Cerebellar cortex (tissue), 1 donor: ENCODE measurements at regions not wholly inside any gene's neighbourhood (a gene's known extent, or its start where the extent isn't known, plus 50 kb on each side); places are given as distances from the start of the nearest gene placed in this dataset.
"Not testable (repeated sequence)": the region's sequence is repeated elsewhere in the genome, so short reads cannot be mapped to it uniquely, and the experiment has no call there.

Experiments used
- DNase-seq: peaks from one replicate; pipeline ENCODE4 v3.0.0-alpha.2; 2015; ENCODE audit warnings: low spot score

DNA sequence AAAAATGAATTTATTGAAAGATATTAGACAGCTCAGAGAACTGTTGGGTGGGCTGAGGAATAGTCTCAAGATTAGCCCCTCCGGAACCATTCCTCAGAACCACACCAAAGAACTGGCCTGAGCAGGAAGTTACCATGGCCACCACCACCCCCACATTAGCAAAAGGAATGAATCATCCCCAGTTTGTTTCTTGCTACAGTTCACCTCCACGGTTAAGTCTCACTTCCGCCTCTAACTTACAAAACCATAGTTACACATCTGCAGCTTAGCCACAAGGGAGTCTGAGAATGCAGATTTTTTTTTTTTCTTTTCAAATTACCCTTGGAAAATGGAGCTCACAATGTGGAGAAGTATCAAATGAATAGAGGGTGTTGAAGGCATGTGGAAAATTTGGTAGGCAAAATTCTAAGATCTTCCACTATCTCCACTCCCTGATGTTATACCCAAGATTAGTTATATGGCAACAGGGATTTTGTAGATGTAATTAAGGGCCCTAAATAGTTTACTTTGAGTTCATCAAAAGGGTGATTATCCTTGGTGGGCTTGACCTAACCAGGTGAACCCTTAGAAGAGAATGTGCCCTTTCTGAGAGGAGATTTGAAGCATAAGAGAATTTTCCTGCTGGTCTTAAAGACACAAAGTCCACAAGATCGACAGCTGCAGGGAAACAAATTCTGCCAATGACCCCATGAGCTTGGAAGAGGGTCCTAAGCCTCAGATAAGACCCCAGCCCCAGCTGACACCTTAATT is 129.8 kb upstream of the KRR1 start:
- no peak for DNase-seq

DNA sequence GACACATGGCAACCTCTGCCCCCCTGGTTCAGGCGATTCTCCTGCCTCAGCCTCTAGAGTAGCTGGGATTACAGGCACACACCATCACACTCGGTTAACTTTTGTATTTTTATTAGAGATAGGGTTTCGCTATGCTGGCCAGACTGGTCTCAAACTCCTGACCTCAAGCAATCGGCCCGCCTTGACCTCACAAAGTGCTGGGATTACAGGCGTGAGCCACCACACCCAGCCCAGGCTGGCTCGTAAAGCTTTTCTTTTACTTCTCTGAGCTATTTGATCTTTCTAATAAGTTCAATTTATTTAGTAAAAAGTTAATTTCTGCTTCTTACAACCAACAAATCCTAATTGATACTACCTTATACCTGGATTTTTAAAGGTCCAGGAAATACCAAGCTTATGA is 127.4 kb upstream of the KRR1 start:
- no peak for DNase-seq

DNA sequence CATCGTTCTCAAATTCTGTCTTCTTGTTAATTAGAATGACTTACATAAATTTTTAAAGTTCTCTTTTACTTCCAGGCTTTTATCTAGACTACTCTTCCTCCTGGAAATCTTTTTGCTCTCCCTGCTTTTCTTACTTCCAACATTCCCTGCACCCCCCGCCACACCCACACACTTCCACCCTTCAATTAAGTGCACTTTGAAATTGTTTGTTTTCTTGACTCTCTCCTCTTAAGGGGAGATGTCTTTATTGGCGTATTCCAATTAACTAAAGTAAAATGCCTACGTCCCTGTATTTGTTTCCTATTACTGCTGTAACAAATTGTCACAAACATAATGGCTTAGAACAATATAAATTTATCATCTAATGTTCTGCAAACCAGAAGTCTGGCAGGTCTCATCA is 125.2 kb upstream of the KRR1 start:
- DNase-seq, result no peak

DNA sequence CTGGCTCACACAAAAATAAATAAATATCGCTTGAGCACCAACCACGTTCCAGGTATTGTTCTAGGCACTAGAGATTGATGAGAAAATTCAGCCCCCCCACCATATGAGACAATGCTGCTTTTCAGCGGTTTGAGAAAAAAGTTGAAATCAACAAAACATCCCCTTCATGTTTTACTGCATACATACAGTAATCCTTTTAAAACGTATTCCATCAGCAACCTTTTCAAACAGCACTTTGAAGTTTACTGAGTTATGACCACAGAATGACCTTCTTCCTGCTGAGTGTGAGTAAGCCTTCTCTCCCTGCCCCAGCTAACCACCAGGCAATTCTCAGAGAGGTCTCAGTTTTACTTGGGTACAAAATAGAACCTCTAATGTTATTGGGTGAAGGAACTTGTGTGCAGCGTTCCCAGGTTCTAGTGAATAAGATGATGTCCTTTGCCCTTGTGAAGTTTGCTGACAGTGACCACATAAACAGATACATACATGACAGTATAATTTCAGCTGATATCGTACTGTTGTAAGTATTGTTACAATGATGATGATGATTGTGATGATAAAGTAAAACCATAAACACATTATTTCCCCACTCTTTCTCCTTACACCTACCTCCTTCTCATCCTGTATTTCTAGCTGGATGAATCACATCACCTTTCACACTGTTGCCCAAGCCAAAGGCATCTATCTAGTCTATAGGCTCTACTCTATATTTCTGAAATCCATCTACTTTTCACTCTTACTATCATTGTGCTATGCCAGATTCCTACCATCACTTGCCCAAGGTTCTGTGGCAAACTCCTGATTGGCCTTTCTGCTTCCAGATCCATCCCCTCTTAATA is 124.4 kb upstream of the KRR1 start:
- DNase-seq, result no peak

DNA sequence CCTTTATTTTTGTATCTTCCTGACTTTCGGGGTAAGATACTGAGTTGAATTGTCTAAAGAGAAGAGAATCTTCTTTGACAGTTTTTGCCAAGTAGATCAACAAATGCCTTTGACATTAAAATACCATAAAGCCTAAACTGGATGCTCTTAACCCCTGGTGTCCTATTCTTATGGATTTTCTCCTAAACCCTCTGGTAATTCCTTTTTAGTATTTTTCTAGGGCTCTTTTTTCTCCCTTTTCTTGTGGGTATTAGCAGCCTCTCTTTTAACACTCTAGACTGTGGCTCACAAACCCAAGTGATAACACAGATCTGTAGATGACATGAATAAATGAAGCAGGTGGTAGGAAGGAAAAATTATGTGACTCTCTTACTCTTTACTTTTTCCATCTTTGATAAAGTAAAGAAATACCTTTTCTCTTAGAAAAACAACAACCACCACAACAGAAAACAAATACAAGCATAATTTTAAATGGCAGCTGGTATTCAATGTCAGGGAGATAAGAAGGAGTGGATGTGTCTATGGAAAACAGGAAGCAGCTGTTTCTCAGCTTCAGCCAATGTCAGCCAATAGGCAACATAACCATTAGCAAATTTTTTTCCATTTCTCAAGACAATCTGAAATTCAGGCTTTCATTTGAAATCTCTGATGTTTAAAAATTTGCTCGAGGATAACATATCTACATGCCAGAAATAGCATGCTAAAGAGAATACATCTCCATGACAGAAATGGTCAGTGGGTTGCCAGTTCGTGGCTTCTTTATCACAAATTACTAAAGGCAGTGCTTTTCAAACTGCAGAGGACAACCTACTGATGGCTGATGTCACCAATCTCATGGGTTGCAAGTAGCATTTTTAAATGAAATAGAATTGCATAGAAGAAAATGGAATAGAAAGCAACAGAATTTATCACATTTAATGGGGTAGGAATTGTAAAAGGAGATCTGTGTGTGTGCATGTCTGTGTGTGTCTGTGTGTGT is 123.1 kb upstream of the KRR1 start:
- DNase-seq, result no peak

DNA sequence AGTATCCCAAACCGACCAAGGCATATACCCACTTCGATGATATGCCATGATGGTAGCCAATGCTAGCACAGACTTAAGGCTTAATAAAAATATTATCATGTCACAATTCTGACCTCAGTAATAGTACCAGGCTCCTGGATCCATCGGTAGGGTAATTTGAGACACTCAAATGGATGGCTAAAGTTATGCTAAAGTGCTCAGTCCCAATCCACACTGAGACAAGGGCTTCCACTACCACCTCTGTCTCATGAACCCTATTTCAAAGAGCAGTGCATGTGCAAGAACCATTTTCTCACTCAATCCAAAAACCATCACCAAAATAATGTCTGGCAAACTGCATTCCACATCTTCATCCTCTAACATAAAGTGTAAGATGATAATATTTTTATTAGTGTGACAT is 122.4 kb upstream of the KRR1 start:
- DNase-seq, result no peak

DNA sequence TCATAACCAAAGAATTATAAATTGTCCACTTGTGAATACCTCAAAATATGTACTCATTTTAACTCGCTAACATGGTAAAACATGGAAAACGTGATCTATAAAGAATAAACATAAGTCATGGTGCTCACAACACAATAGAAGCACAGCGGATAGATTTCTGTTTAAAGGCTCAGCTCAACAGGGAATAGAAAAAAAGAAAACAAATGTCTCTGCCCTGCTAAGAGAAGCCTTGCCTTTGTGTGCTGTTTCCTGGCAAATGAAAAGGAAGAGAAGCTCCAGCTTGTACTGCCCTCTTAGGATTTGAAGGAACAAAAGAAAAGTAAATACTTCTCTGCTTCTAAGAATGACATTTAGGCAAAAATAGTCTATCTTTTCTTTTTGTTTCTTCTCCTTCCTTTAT is 121.0 kb upstream of the KRR1 start:
- DNase-seq, result no peak

DNA sequence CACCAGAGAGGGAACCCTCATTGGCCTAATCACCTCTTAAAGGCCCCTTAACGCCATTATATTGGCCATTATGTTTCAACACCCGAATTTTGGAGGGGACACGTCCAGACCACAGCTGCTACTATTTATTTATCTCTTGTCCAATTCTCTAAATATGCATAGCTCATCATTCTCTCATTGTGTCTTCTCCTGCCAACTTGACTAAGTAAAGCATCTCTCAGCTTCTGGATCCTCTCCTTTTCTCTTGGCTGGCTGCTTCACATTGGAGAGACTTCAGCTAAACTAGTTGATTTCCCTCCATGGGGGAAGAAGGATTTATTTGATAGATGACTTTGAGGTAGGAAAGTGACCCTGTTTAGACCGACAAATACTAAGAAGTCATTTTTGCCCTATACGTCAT is 120.4 kb upstream of the KRR1 start:
- DNase-seq, result no peak

DNA sequence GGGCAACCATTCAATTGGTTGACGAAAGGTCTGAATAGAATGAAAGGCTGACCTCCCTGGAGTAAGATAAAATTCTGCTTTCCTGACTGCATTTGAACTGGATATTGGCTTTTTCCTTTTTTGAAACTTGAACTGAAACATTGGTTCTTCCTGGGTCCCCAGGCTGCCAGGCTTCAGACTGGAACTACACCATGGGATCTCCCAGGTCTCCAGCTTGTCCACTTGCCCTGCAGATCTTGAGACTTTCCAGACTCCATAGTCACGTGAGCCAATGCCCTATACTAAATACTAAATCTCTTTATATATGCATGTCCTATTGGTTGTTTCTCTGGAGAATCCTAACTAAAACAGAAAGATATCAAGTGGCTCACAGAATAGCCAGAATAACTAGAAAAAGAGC is 118.7 kb upstream of the KRR1 start:
- no peak for DNase-seq

DNA sequence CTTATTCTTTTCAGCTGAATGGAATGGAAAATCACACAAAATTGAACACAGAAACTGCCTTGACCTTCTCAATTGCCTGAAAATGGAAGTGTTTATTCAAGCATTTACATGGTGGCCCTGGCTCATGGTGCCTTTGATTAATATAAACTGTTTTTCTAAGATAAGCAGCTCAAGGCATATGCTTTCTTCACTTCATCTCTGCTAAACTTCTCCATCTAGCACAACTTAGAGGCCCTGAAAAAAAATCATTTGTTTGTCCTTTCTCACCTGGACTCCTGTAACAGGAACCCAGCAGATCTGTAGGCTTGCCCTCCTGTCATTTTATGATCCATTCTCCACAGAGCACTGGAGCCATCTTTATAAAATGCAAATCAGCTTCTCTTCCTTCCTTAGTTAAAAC is 117.5 kb upstream of the KRR1 start:
- no peak for DNase-seq

DNA sequence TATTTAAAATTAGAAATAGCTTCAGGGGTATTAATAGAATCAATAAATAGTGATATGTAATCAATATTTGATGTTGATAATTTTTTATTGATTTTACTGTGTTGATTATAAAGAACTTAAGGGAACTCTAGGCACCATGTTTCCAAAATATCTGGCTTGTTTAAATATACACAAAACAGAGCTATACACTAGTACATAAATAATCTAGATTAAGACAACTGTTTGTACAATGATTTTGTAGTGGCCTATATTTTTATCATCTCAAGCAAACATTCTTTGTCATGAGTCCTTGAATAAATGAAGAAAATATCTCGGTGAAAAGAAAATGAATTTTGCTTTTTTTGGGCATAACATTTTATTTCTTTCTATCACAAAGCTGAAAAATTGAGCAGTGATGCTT is 117.1 kb upstream of the KRR1 start:
- no peak for DNase-seq

DNA sequence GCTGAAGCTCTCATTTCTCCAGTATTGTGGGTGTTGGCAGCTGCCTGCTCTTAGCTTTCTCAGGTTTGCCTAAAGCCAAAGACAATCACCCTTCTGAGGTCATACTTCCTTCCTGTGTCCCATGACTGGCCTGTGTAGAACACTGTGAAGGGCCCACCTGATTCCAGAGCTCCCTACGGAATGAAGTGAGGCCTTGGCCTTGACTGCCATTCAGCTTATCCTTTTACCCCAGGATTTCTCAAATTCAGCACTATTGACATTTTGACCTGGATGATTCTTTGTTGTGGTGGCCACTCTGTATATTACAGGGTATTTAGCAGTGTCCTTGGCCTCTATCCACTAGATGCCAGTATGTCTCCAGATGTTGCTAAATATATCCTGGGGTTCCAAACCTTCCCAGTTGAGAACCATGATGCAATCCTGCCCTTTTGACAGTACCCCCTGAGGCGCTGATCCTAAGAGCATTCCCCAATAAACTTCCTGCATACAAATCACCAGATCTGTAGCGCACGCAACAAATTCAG is 112.3 kb upstream of the KRR1 start:
- DNase-seq, result no peak

DNA sequence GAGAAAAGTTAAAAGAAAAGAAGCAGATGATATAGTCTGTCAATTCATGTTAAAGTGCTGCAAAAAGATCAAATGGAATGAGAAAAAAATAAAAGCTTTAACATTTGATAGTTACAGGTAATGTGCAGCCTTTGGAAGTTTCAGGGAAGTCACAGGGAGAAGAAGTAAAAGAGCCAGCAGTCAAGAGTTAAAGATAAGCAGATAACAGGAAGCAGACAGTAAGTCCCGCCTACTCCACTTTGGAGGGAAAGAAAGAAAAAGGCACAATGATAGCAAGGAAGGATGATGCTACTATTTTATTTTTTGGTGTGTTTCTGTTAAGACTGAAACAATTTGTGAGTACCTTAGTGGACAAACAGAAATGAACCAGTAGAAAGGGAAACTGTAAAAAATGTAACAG is 111.1 kb upstream of the KRR1 start:
- no peak for DNase-seq

DNA sequence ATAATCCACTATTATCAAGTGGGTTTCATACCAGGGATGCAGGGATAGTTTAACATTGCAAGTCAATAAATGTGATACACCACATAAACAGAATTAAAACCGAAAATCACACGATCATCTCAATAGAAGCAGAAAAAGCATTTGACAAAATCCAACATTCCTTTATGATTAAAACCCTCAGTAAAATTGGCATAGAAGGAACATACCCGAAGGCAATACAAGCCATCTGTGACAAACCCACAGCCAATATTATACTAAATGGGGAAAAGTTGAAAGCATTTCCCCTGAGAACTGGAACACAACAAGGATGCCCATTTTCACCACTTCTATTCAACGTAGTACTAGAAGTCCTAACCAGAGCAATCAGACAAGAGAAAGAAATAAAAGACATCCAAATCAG is 103.0 kb upstream of the KRR1 start:
- not testable (repeated sequence) for DNase-seq

DNA sequence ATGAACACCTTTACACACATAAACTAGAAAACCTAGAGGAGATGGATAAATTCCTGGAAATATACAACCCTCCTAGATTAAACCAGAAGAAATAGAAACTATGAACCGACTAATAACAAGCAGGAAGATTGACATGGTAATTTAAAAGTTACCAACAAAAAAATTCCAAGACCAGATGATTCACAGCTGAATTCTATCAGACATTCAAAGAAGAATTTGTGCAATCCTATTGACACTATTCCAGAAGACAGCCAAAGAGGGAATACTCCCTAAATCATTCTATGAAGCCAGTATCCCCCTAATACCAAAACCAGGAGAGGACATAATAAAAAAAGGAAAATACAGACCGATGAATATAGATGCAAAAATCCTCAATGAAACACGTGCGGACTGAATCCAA is 102.6 kb upstream of the KRR1 start:
- no peak for DNase-seq

DNA sequence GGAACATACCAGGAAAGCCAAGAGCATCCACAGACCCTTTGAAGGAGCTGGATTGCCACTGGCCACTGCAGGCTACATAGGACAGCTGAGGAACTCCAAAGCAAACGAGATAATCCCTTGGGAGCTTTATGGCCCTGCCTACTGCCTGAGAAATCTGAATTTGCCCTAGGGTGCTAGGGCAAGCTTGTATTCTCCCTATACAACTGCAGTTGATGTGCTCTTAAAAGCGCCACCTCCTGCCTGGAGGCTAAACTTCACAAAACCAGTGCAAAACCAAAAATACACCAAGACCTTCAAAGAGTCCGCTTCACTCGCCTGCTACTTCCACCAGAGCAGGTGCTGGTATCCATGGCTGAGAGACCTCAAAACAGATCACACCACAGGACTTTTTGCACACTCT is 99.6 kb upstream of the KRR1 start:
- no peak for DNase-seq

DNA sequence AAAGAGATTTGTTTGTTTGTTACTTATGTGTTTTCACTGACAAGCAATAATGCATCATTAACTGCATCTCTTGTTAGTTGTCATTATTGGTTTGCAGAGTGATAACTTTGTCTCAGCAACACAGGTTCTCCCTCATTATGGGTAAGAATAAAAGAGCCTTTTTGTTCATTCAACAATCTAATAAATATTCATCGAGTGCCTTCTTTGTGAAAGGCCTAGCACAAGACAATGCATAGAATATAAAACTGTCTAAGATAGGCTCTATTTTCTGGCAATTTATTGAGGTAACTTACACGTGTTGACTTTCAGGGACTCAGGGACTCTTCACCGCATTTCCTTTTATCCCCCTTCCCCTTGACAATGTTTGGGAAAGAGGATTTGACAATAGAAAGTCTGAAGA is 95.5 kb upstream of the KRR1 start:
- no peak for DNase-seq

DNA sequence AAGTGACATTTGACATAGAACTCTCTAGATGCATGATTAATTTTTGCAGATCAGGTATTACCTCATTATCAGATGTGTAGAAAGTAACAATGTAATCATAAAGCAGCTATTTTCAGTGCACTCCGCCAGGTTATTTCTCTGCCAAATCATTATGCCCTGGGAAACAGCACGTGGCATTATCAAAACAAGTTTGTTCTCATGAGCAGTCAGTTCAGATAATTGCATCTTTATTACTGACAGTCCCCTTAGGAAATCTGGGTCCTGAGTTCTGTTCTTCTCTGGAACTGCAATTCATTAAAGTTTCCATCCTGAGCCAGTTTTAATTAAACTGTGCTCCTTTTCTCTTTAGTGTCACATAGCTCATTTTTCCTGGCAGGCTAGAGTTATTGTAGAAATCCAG is 94.7 kb upstream of the KRR1 start:
- no peak for DNase-seq

DNA sequence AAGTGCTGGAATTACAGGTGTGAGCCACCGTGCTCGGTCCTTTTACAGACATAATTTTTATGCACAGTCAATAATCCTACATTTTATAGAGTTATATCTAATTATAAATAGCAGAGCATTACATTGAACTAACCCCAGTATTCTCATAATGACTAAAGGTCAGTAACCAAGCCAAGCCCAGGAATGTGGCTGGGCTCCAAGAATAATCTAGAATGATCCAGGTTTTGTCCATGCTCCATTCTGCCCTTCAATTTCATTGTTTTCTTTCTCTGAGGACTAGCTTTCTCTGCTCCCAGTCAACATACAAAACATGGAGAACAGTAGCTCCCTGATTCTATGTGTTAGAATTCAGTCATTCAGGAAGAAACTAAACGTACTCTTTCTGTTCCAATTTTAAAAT is 92.1 kb upstream of the KRR1 start:
- DNase-seq, result no peak

DNA sequence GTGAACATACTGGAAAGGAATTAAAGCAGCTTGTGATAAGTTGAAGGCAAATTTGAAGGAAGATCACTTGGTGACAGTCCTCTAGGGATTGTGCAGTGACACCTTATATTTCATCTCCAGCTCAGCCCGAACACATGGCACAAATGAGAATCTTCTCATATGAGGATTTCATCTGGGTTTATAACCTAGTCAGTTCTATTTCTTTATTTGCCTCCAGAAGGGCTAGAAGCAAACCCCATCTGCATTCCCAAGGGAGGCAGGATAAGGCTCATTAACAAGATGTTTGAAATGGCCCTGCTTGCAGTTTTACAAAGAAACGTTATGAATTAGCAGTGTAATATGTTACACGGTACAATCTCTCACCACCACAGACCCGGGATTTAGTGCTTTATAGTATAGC is 90.7 kb upstream of the KRR1 start:
- no peak for DNase-seq

DNA sequence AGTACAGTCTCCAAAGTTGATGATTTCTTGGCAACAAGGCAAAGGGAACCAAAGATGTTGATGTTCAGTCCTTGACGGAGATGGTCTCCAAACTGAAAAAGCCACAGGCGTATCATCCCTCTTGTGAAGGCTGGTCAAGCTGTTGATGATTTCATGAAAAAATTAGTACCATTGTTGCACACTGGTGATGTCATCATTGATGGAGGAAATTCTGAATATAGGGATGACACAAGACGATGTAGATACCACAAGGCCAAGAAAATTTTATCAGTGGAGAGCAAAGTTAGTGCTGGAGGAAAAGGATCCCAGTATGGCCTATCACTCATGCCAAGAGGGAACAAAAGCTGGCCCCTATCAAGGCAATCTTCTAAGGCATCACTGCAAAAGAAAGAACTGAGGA is 88.7 kb upstream of the KRR1 start:
- no peak for DNase-seq

DNA sequence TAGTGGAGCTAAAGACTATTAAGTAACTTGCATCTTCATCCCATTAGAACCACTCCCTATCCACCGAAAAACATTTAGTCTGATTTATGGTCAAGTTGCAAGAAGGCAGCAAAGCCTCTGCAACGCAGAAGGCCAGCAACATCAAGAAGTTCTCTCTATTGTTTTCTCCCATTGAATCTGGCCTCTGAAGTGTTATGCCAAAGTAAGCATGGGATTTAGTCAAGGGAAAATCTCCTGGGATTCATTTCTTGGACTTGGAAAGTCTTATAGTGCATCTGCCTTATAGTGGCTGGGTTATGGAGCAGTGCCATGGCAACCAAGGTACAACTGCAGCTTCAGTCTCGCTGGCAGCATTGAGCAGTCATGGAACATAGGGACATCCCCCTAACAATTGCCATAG is 87.7 kb upstream of the KRR1 start:
- no peak for DNase-seq
